HCT116 (cell line): ENCODE measurements at regions not wholly inside any gene's neighbourhood (a gene's known extent, or its start where the extent isn't known, plus 50 kb on each side); places are given as distances from the start of the nearest gene placed in this dataset.

Experiments
- ATAC-seq: fragments of 200-7000 bp; cut with Tn5 transposase; 2 replicates; pipeline ENCODE4 v1.9.1; 2020; ENCODE audit warnings: mild to moderate bottlenecking, moderate library complexity
- BruUV-seq: library from RNA; stranded (reverse); fragments of 400-500 nt; replicated peaks from 2 replicates; lab custom pipeline; 2021; lab: Mats Ljungman, UMichigan
- CTCF ChIA-PET: fragments of 300-600 bp; sonication (Branson Sonifier 250); formaldehyde crosslinking; loops from one replicate; lab custom pipeline; 2021; ENCODE audit warnings: antibody characterized with exemption; lab: Charles Lee
- POLR2A ChIA-PET: fragments of 300-600, 350-600 bp; sonication (Branson Sonifier 250); formaldehyde crosslinking; loops from one replicate; lab custom pipeline; 2021; ENCODE audit warnings: antibody characterized with exemption; lab: Charles Lee
- RAD21 ChIA-PET, 2 experiments: fragments of 300-600 bp; sonication (Branson Sonifier 250); formaldehyde crosslinking; loops; one replicate each; lab custom pipeline; 2023; ENCODE audit warnings: low total read pairs in 2 of 2; ENCODE audit not compliant: uncharacterized antibody in 2 of 2, unreplicated experiment in 2 of 2, low non-redundant PET in 1 of 2; lab: Charles Lee
- DNase-seq: peaks from one replicate; pipeline ENCODE4 v3.0.0-alpha.2; 2010; ENCODE audit warnings: low read depth, low spot score
- H2AFZ ChIP-seq: fragments of 200-600 bp; shearing (Covaris generic), sonication (generic); 2 replicates; pipeline ENCODE4 v1.6.1; 2017; ENCODE audit warnings: low read depth, mixed run types, mixed read lengths, antibody characterized with exemption, low read length; ENCODE audit not compliant: poor library complexity, severe bottlenecking
- H3K27ac ChIP-seq: 2 replicates; pipeline ENCODE4 v1.5.1; 2012; ENCODE audit warnings: low read depth, low read length
- H3K27me3 ChIP-seq: fragments of 200-600 bp; sonication (generic); 2 replicates; pipeline ENCODE4 v1.6.1; 2016; ENCODE audit warnings: mixed run types, low read length, mixed read lengths; ENCODE audit not compliant: insufficient read depth
- H3K36me3 ChIP-seq, 2 experiments: fragments of 200-500 bp in 1 of 2; fragments of 200-600 bp in 1 of 2; sonication (Bioruptor generic) in 1 of 2; sonication (generic) in 1 of 2; 2 replicates each; pipeline versions ENCODE4 v1.5.1 to v1.6.1; 2014 to 2016; ENCODE audit warnings: low read length in 2 of 2, inconsistent platforms in 1 of 2, mixed read lengths in 1 of 2, mixed run types in 1 of 2; ENCODE audit not compliant: insufficient read depth in 2 of 2, control insufficient read depth in 1 of 2
- H3K4me1 ChIP-seq, 2 experiments: fragments of 200-600 bp in 1 of 2; sonication (generic) in 1 of 2; 2 replicates each; pipeline versions ENCODE4 v1.5.1 to v1.6.1; 2012 to 2017; ENCODE audit warnings: low read length in 2 of 2, inconsistent platforms in 1 of 2, mild to moderate bottlenecking in 1 of 2, mixed read lengths in 1 of 2, mixed run types in 1 of 2, moderate library complexity in 1 of 2; ENCODE audit not compliant: insufficient read depth in 2 of 2, control insufficient read depth in 1 of 2
- H3K4me2 ChIP-seq: fragments of 200-600 bp; sonication (generic); 2 replicates; pipeline ENCODE4 v1.6.1; 2017; ENCODE audit warnings: mixed run types, low read length, mixed read lengths
- H3K4me3 ChIP-seq, 2 experiments: fragments of 200-600 bp in 1 of 2; sonication (generic) in 1 of 2; replicated peaks in 1 of 2; 2 replicates each; pipeline ENCODE4 v1.5.1; 2011 to 2016; ENCODE audit warnings: low read length in 2 of 2, control low read depth in 1 of 2, low read depth in 1 of 2, mild to moderate bottlenecking in 1 of 2, mixed read lengths in 1 of 2, mixed run types in 1 of 2
- H3K79me2 ChIP-seq: fragments of 200-600 bp; sonication (generic); 2 replicates; pipeline ENCODE4 v1.6.1; 2017; ENCODE audit warnings: mild to moderate bottlenecking, mixed run types, low read length, moderate library complexity, mixed read lengths; ENCODE audit not compliant: insufficient read depth
- H3K9ac ChIP-seq: fragments of 200-600 bp; sonication (generic); 2 replicates; pipeline ENCODE4 v1.6.1; 2016; ENCODE audit warnings: low read length, mixed read lengths
- H3K9me2 ChIP-seq: fragments of 200-600 bp; sonication (generic), shearing (Covaris generic); 2 replicates; pipeline ENCODE4 v1.6.1; 2017; ENCODE audit warnings: mixed run types, mild to moderate bottlenecking, moderate library complexity; ENCODE audit not compliant: insufficient read depth
- H3K9me3 ChIP-seq, 2 experiments: fragments of 200-500 bp in 1 of 2; fragments of 200-600 bp in 1 of 2; sonication (Bioruptor generic) in 1 of 2; sonication (generic) in 1 of 2; 2 replicates each; pipeline ENCODE4 v1.6.1; 2014 to 2017; ENCODE audit warnings: low read length in 2 of 2, mixed read lengths in 2 of 2, inconsistent platforms in 1 of 2, low read depth in 1 of 2, mild to moderate bottlenecking in 1 of 2, mixed run types in 1 of 2, moderate library complexity in 1 of 2; ENCODE audit not compliant: control insufficient read depth in 1 of 2, insufficient read depth in 1 of 2
- H4K20me1 ChIP-seq: fragments of 200-600 bp; sonication (generic), shearing (Covaris generic); 2 replicates; pipeline ENCODE4 v1.6.1; 2017; ENCODE audit warnings: mixed run types, mild to moderate bottlenecking, moderate library complexity; ENCODE audit not compliant: insufficient read depth
- CBX3 ChIP-seq: IDR thresholded peaks from 2 replicates; pipeline ENCODE4 v1.6.1; 2012; ENCODE audit warnings: low read depth
- CEBPB ChIP-seq: IDR thresholded peaks from 2 replicates; pipeline ENCODE4 v1.6.1; 2012; ENCODE audit warnings: low read depth
- EGR1 ChIP-seq: IDR thresholded peaks from 2 replicates; pipeline ENCODE4 v1.6.1; 2012; ENCODE audit warnings: low read depth
- ELF1 ChIP-seq: IDR thresholded peaks from 2 replicates; pipeline ENCODE4 v1.6.1; 2012; ENCODE audit warnings: low read depth, borderline replicate concordance
- EZH2 ChIP-seq: fragments of 200-600 bp; sonication (generic); IDR thresholded peaks from 2 replicates; pipeline ENCODE4 v1.6.1; 2017; ENCODE audit warnings: antibody characterized with exemption, mixed run types
- EZH2phosphoT487 ChIP-seq: fragments of 200-600 bp; IDR thresholded peaks from 2 replicates; pipeline ENCODE4 v1.6.1; 2018; ENCODE audit warnings: antibody characterized with exemption, borderline replicate concordance
- FOSL1 ChIP-seq: IDR thresholded peaks from 2 replicates; pipeline ENCODE4 v1.6.1; 2012; ENCODE audit warnings: low read depth
- POLR2A ChIP-seq: IDR thresholded peaks from 2 replicates; pipeline ENCODE4 v1.7.0; 2011; ENCODE audit warnings: borderline replicate concordance; ENCODE audit not compliant: insufficient read depth, insufficient read length; ENCODE audit errors: extremely low read depth
- RAD21 ChIP-seq: IDR thresholded peaks from 2 replicates; pipeline ENCODE4 v1.6.1; 2012; ENCODE audit warnings: low read depth, mild to moderate bottlenecking
- SP1 ChIP-seq: IDR thresholded peaks from 2 replicates; pipeline ENCODE4 v1.6.1; 2012; ENCODE audit warnings: low read depth
- TCF7L2 ChIP-seq: IDR thresholded peaks from 2 replicates; pipeline ENCODE4 v1.7.0; 2011; ENCODE audit warnings: borderline replicate concordance, inconsistent platforms; ENCODE audit not compliant: insufficient read depth, insufficient read length; ENCODE audit errors: extremely low read depth
- YY1 ChIP-seq: IDR thresholded peaks from 2 replicates; pipeline ENCODE4 v1.6.1; 2011; ENCODE audit warnings: low read length, low read depth, moderate library complexity, mild to moderate bottlenecking; ENCODE audit not compliant: insufficient replicate concordance; ENCODE audit errors: extremely low read depth
- ZNF274 ChIP-seq: fragments of 200-500 bp; sonication (Bioruptor generic); IDR thresholded peaks from 2 replicates; pipeline ENCODE4 v1.6.1; 2014; ENCODE audit warnings: mild to moderate bottlenecking, low read depth, low read length, inconsistent platforms
- intact Hi-C: fragments of 100-400 bp; cut with micrococcal nuclease; formaldehyde crosslinking; loops from 2 replicates; pipeline ENCODE4 v1.10.0; 2022
- TF ChIP-seq, protein P1 (sequence below): IDR thresholded peaks from 2 replicates; pipeline ENCODE4 v1.6.1; 2012; ENCODE audit warnings: low read depth
- TF ChIP-seq, protein P2 (sequence below): IDR thresholded peaks from 2 replicates; pipeline ENCODE4 v1.6.1; 2012
- TF ChIP-seq, protein P3 (sequence below): IDR thresholded peaks from 2 replicates; pipeline ENCODE4 v1.6.1; 2011; ENCODE audit warnings: mild to moderate bottlenecking, low read length, moderate library complexity; ENCODE audit not compliant: insufficient replicate concordance; ENCODE audit errors: extremely low read depth

DNA sequence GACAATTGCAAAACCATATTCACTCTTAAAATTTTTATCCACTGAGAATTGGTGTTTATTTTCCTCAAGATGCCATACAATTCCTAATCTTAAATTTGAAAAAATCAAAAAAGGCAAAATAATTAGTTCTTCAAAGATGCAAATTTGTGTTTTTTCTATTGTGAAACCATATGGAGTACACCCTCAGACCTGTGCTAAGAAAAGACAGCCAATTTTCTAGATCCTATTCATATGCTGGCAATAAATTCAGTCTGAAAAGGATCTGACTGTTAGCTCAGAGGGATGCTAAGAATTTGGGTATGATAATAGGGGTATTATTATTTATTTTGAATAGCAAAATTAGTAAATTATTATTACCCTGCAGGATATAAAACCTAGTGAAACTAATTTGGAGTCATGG lies 476.9 kb upstream of the SYT1 start:
- no peaks in the 10 kb centered on the region for H3K36me3 ChIP-seq
- H3K4me2 ChIP-seq: no peak overlapping the region
- CTCF ChIA-PET: interaction anchor here (1.6 kb wide), 1 partner anchor 242 kb away, joined by 3 read pairs; no protein-coding TSS in a partner anchor
- BruUV-seq: no TSS peak
- no peak for DNase-seq
- ATAC-seq: no peak
- H3K27me3 ChIP-seq: no peaks in the 10 kb centered on the region
- no peak overlapping the region for H3K9ac ChIP-seq
- intact Hi-C loops: no loop called here
- no peak overlapping the region for H2AFZ ChIP-seq
- H3K9me3 ChIP-seq: no peaks in the 10 kb centered on the region
- H3K27ac ChIP-seq: no peak overlapping the region
- H3K4me3 ChIP-seq: no peak overlapping the region
- H3K79me2 ChIP-seq: no peaks in the 10 kb centered on the region
- RAD21 ChIA-PET: no interaction called here
- no peaks in the 10 kb centered on the region for H3K4me1 ChIP-seq
- H4K20me1 ChIP-seq: no peaks in the 10 kb centered on the region
- H3K9me2 ChIP-seq: no peaks in the 10 kb centered on the region
- TF ChIP-seq YY1 (no peak), SP1 (no peak), FOSL1 (no peak), CBX3 (no peak), POLR2A (no peak), TCF7L2 (no peak), RAD21 (no peak), EGR1 (no peak), CEBPB (no peak), ZNF274 (no peak), EZH2 (no peak), EZH2phosphoT487 (no peak), ELF1 (no peak)
- TF ChIP-seq, protein P1, sequence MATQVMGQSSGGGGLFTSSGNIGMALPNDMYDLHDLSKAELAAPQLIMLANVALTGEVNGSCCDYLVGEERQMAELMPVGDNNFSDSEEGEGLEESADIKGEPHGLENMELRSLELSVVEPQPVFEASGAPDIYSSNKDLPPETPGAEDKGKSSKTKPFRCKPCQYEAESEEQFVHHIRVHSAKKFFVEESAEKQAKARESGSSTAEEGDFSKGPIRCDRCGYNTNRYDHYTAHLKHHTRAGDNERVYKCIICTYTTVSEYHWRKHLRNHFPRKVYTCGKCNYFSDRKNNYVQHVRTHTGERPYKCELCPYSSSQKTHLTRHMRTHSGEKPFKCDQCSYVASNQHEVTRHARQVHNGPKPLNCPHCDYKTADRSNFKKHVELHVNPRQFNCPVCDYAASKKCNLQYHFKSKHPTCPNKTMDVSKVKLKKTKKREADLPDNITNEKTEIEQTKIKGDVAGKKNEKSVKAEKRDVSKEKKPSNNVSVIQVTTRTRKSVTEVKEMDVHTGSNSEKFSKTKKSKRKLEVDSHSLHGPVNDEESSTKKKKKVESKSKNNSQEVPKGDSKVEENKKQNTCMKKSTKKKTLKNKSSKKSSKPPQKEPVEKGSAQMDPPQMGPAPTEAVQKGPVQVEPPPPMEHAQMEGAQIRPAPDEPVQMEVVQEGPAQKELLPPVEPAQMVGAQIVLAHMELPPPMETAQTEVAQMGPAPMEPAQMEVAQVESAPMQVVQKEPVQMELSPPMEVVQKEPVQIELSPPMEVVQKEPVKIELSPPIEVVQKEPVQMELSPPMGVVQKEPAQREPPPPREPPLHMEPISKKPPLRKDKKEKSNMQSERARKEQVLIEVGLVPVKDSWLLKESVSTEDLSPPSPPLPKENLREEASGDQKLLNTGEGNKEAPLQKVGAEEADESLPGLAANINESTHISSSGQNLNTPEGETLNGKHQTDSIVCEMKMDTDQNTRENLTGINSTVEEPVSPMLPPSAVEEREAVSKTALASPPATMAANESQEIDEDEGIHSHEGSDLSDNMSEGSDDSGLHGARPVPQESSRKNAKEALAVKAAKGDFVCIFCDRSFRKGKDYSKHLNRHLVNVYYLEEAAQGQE: no peak
- TF ChIP-seq, protein P2, sequence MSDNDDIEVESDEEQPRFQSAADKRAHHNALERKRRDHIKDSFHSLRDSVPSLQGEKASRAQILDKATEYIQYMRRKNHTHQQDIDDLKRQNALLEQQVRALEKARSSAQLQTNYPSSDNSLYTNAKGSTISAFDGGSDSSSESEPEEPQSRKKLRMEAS: no peak
- TF ChIP-seq, protein P3, sequence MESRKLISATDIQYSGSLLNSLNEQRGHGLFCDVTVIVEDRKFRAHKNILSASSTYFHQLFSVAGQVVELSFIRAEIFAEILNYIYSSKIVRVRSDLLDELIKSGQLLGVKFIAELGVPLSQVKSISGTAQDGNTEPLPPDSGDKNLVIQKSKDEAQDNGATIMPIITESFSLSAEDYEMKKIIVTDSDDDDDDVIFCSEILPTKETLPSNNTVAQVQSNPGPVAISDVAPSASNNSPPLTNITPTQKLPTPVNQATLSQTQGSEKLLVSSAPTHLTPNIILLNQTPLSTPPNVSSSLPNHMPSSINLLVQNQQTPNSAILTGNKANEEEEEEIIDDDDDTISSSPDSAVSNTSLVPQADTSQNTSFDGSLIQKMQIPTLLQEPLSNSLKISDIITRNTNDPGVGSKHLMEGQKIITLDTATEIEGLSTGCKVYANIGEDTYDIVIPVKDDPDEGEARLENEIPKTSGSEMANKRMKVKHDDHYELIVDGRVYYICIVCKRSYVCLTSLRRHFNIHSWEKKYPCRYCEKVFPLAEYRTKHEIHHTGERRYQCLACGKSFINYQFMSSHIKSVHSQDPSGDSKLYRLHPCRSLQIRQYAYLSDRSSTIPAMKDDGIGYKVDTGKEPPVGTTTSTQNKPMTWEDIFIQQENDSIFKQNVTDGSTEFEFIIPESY: no peak
- POLR2A ChIA-PET: no interaction called here
